OCI-LY1 (cell line): ENCODE measurements at regions not wholly inside any gene's neighbourhood (a gene's known extent, or its start where the extent isn't known, plus 50 kb on each side); places are given as distances from the start of the nearest gene placed in this dataset.

Experiments used
- H2AFZ ChIP-seq: fragments of 200-600 bp; sonication (generic), shearing (Covaris generic); 2 replicates; pipeline ENCODE4 v1.6.0; 2014; ENCODE audit warnings: antibody characterized with exemption, mild to moderate bottlenecking, low read length
- H3F3A ChIP-seq: fragments of 200-600 bp; sonication (generic), shearing (Covaris generic); 2 replicates; pipeline ENCODE4 v1.6.0; 2014; ENCODE audit warnings: mild to moderate bottlenecking, antibody characterized with exemption, low read length, moderate library complexity; ENCODE audit not compliant: insufficient read depth
- H3K27ac ChIP-seq: fragments of 200-600 bp; sonication (generic); 2 replicates; pipeline ENCODE4 v1.5.1; 2014; ENCODE audit warnings: low read length, mixed run types, mild to moderate bottlenecking, low read depth; ENCODE audit not compliant: poor library complexity, severe bottlenecking
- H3K27me3 ChIP-seq: fragments of 200-600 bp; sonication (generic); 2 replicates; pipeline ENCODE4 v1.6.0; 2014; ENCODE audit warnings: antibody characterized with exemption, mild to moderate bottlenecking, low read length, moderate library complexity; ENCODE audit not compliant: insufficient read depth
- H3K36me3 ChIP-seq: fragments of 200-600 bp; sonication (generic); 2 replicates; pipeline ENCODE4 v1.6.1; 2014; ENCODE audit warnings: mild to moderate bottlenecking, antibody characterized with exemption, low read length, moderate library complexity, mixed read lengths; ENCODE audit not compliant: insufficient read depth
- H3K4me1 ChIP-seq: fragments of 200-600 bp; sonication (generic); 2 replicates; pipeline ENCODE4 v1.5.1; 2014; ENCODE audit warnings: mild to moderate bottlenecking, low read length, moderate library complexity; ENCODE audit not compliant: insufficient read depth, severe bottlenecking
- H3K4me2 ChIP-seq: fragments of 200-600 bp; sonication (generic), shearing (Covaris generic); 2 replicates; pipeline ENCODE4 v1.6.1; 2014; ENCODE audit warnings: low read length
- H3K4me3 ChIP-seq: fragments of 200-600 bp; sonication (generic); 2 replicates; pipeline ENCODE4 v1.5.1; 2014; ENCODE audit warnings: low read length, low read depth, mild to moderate bottlenecking, mixed read lengths; ENCODE audit not compliant: poor library complexity, severe bottlenecking
- H3K79me2 ChIP-seq: fragments of 200-600 bp; shearing (Covaris generic); 2 replicates; pipeline ENCODE4 v1.6.1; 2016; ENCODE audit warnings: mixed run types, low read length, mixed read lengths; ENCODE audit not compliant: insufficient read depth
- H3K9ac ChIP-seq: fragments of 200-600 bp; sonication (generic), shearing (Covaris generic); 2 replicates; pipeline ENCODE4 v1.6.1; 2014; ENCODE audit warnings: mild to moderate bottlenecking, low read length, mixed read lengths
- H3K9me2 ChIP-seq: fragments of 200-600 bp; sonication (generic), shearing (Covaris generic); 2 replicates; pipeline ENCODE4 v1.6.1; 2014; ENCODE audit warnings: low read depth, mild to moderate bottlenecking, low read length, mixed read lengths
- H3K9me3 ChIP-seq: fragments of 200-600 bp; shearing (Covaris generic); 2 replicates; pipeline ENCODE4 v1.6.1; 2014; ENCODE audit warnings: low read length, mixed read lengths
- H4K20me1 ChIP-seq: fragments of 200-600 bp; sonication (generic), shearing (Covaris generic); 2 replicates; pipeline ENCODE4 v1.6.0; 2016; ENCODE audit warnings: mild to moderate bottlenecking, low read length; ENCODE audit not compliant: insufficient read depth
- CTCF ChIP-seq: fragments of 200-600 bp; sonication (generic), shearing (Covaris generic); IDR thresholded peaks from 2 replicates; pipeline ENCODE4 v1.5.1; 2017; ENCODE audit warnings: mild to moderate bottlenecking, antibody characterized with exemption, low read length, moderate library complexity, mixed read lengths
- EZH2 ChIP-seq: fragments of 200-600 bp; sonication (generic), shearing (Covaris generic); IDR thresholded peaks from 2 replicates; pipeline ENCODE4 v1.8.0; 2017; ENCODE audit warnings: borderline replicate concordance, mixed run types, mild to moderate bottlenecking, antibody characterized with exemption, low read length, moderate library complexity, mixed read lengths

DNA sequence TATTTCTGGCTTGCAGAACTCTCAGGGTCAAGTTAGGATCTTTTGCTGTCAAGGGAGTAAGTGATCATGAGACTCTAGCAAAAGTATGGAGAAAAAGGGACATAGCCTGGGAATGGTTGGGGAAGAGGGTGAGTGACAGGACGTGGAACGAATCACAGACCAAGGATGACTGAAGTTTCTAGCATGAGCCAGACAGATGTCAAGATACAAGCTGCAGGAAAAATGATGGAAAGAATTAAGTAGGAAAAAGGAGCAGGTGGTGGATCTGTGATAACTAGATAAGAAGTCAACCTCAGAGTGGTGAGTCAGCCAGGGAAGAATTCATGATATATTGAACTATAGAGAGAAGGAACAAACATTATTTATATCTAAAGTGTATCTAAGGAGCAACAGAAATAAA, 159.8 kb upstream of the SYNDIG1 start:
- H4K20me1 ChIP-seq = no peaks in the 10 kb centered on the region
- H3K9ac ChIP-seq = no peak overlapping the region
- H3K9me2 ChIP-seq = no peaks in the 10 kb centered on the region
- H3K27ac ChIP-seq = no peak overlapping the region
- H3F3A ChIP-seq = no peaks in the 10 kb centered on the region
- H3K79me2 ChIP-seq = no peaks in the 10 kb centered on the region
- H3K27me3 ChIP-seq = no peaks in the 10 kb centered on the region
- H3K4me1 ChIP-seq = no peaks in the 10 kb centered on the region
- H3K36me3 ChIP-seq = no peaks in the 10 kb centered on the region
- no peak overlapping the region for H2AFZ ChIP-seq
- H3K4me3 ChIP-seq = no peak overlapping the region
- H3K4me2 ChIP-seq = no peak overlapping the region
- H3K9me3 ChIP-seq = no peaks in the 10 kb centered on the region
- TF ChIP-seq CTCF = no peak
- no peak for TF ChIP-seq EZH2

DNA sequence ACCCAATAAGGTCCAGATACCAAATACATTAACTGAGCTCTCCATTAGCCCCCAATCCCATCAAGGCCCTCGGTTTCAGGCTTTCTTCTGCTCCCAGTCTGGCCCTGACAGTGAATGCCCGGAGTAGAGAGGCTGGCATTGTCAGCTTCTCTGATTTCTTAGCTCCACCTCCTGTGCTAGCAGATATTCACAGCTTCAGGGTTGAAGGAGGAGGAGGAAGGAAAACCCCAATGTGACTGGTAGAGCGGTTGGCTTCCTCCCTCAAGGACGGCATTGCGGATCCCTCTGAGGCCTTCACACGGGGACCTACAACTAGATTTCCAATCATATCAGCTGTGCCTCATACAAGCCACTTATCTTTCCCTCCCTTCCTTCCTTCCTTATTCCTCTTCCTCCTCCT, 164.1 kb upstream of the SYNDIG1 start:
- TF ChIP-seq EZH2 (no peak), CTCF (no peak)
- Histone ChIP-seq H3F3A (no peaks in the 10 kb centered on the region), H2AFZ (no peak overlapping the region), H3K79me2 (no peaks in the 10 kb centered on the region), H3K4me2 (no peak overlapping the region), H3K4me3 (no peak overlapping the region), H3K27me3 (no peaks in the 10 kb centered on the region), H3K4me1 (no peaks in the 10 kb centered on the region), H3K36me3 (no peaks in the 10 kb centered on the region), H3K9me3 (no peaks in the 10 kb centered on the region), H3K27ac (no peak overlapping the region), H3K9ac (no peak overlapping the region), H3K9me2 (no peaks in the 10 kb centered on the region), H4K20me1 (no peaks in the 10 kb centered on the region)

DNA sequence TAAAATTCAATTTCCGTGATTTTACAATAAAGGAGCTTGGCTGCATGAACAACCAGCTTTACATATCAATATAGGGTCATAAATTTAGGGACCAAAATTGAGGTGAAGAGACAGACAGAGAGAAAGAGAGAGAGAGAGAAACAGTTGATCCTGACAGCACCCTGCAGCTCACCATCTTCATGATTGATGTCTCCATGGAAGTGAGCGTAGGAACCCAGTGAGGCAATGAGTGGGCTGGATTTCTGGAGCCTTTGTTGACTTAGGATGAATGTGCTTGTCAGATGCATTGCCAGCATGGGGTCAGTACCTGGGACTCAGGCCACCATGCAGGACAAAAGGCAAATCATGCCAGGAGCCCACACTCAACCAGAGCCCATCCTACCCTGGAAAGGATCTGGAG, 165.1 kb upstream of the SYNDIG1 start:
- Histone ChIP-seq H3K4me1 (no peaks in the 10 kb centered on the region), H4K20me1 (no peaks in the 10 kb centered on the region), H3K79me2 (no peaks in the 10 kb centered on the region), H3K9me3 (no peaks in the 10 kb centered on the region), H3F3A (no peaks in the 10 kb centered on the region), H3K36me3 (no peaks in the 10 kb centered on the region), H3K9ac (no peak overlapping the region), H3K27ac (no peak overlapping the region), H2AFZ (no peak overlapping the region), H3K27me3 (no peaks in the 10 kb centered on the region), H3K9me2 (no peaks in the 10 kb centered on the region), H3K4me2 (no peak overlapping the region), H3K4me3 (no peak overlapping the region)
- TF ChIP-seq CTCF = no peak
- TF ChIP-seq EZH2 = no peak
